HG03520 (cell line): ENCODE measurements at regions not wholly inside any gene's neighbourhood (a gene's known extent, or its start where the extent isn't known, plus 50 kb on each side); places are given as distances from the start of the nearest gene placed in this dataset.
A peak's percentile ranks its signal among the peaks of the same experiment; 100 is the strongest.
"Not testable (repeated sequence)": the region's sequence is repeated elsewhere in the genome, so short reads cannot be mapped to it uniquely, and the experiment has no call there.

Experiments used
- ATAC-seq: cut with Tn5 transposase; IDR thresholded peaks from one replicate; pipeline ENCODE4 v1.9.1; 2021; ENCODE audit warnings: mild to moderate bottlenecking, moderate library complexity; ENCODE audit not compliant: unreplicated experiment

GRCh38 chr12:41697161-41697560 is 447.5 kb downstream of the GXYLT1 start:
- no peak for ATAC-seq

- ATAC-seq: no peak
Measured at GRCh38 chr12:41684997-41685396, 459.7 kb downstream of the GXYLT1 start.

GRCh38 chr12:41683513-41684240 is 461.0 kb downstream of the GXYLT1 start:
- ATAC-seq: no peak

- peak; percentile 73 for ATAC-seq
Measured at GRCh38 chr12:41683023-41683422, 461.7 kb downstream of the GXYLT1 start.

- no peak for ATAC-seq
Measured at GRCh38 chr12:41681898-41682297, 462.8 kb downstream of the GXYLT1 start.

GRCh38 chr12:41680155-41680554 is 464.5 kb downstream of the GXYLT1 start:
- no peak for ATAC-seq

- ATAC-seq: no peak
Measured at GRCh38 chr12:41663598-41664265, 475.6 kb downstream of the PDZRN4 start.

- ATAC-seq: no peak
Measured at GRCh38 chr12:41661141-41661765, 473.1 kb downstream of the PDZRN4 start.

- no peak for ATAC-seq
Measured at GRCh38 chr12:41656454-41656853, 468.3 kb downstream of the PDZRN4 start.

- ATAC-seq: no peak
Measured at GRCh38 chr12:41653386-41654326, 465.5 kb downstream of the PDZRN4 start.

GRCh38 chr12:41652981-41653380 is 464.9 kb downstream of the PDZRN4 start:
- ATAC-seq: no peak

- ATAC-seq: no peak
Measured at GRCh38 chr12:41645624-41646023, 457.5 kb downstream of the PDZRN4 start.

- ATAC-seq: not testable (repeated sequence)
Measured at GRCh38 chr12:41642808-41643207, 454.7 kb downstream of the PDZRN4 start.

GRCh38 chr12:41636653-41637052 is 448.5 kb downstream of the PDZRN4 start:
- ATAC-seq: no peak

- no peak for ATAC-seq
Measured at GRCh38 chr12:41635626-41636364, 447.7 kb downstream of the PDZRN4 start.

GRCh38 chr12:41634091-41634490 is 446.0 kb downstream of the PDZRN4 start:
- ATAC-seq: no peak

- no peak for ATAC-seq
Measured at GRCh38 chr12:41629611-41630010, 441.5 kb downstream of the PDZRN4 start.

- ATAC-seq: no peak
Measured at GRCh38 chr12:41627476-41627875, 439.4 kb downstream of the PDZRN4 start.

GRCh38 chr12:41624571-41624970 is 436.5 kb downstream of the PDZRN4 start:
- ATAC-seq: no peak
